IMR-90 (cell line): ENCODE measurements at regions not wholly inside any gene's neighbourhood (a gene's known extent, or its start where the extent isn't known, plus 50 kb on each side); places are given as distances from the start of the nearest gene placed in this dataset.

Experiments
- ATAC-seq: fragments of 200-7000 bp; cut with Tn5 transposase; 2 replicates; pipeline ENCODE4 v1.9.1; 2020; ENCODE audit warnings: low read depth, mild to moderate bottlenecking, moderate library complexity
- BruUV-seq: library from RNA; stranded (reverse); fragments of 400-500 nt; replicated peaks from 2 replicates; lab custom pipeline; 2021; lab: Mats Ljungman, UMichigan
- CTCF ChIA-PET: fragments of 300-600 bp; formaldehyde crosslinking; extraction: SDS; loops from one replicate; lab custom pipeline; 2021; ENCODE audit warnings: antibody characterized with exemption; lab: Yijun Ruan, JAX
- POLR2A ChIA-PET: fragments of 300-600 bp; sonication (Branson Sonifier 250); formaldehyde crosslinking; loops from one replicate; lab custom pipeline; 2022; ENCODE audit warnings: antibody characterized with exemption; ENCODE audit not compliant: unreplicated experiment; lab: Charles Lee
- DNase-seq: peaks from one replicate; pipeline ENCODE4 v3.0.0; 2013
- H2AFZ ChIP-seq: replicated peaks from 2 replicates; pipeline ENCODE3; 2013; ENCODE audit warnings: low read length, mild to moderate bottlenecking; ENCODE audit not compliant: poor library complexity
- H2AK5ac ChIP-seq: 2 replicates; pipeline ENCODE4 v1.6.1; 2013; ENCODE audit warnings: low read depth, low read length, inconsistent platforms
- H2AK9ac ChIP-seq: replicated peaks from 2 replicates; pipeline ENCODE3; 2013; ENCODE audit warnings: mild to moderate bottlenecking, low read depth, low read length, moderate library complexity; ENCODE audit not compliant: poor library complexity
- H2BK120ac ChIP-seq: 2 replicates; pipeline ENCODE4 v1.6.1; 2013; ENCODE audit warnings: low read depth, low read length, inconsistent platforms
- H2BK15ac ChIP-seq: 3 replicates; pipeline ENCODE4 v1.6.1; 2013; ENCODE audit warnings: low read depth, low read length, inconsistent platforms
- H2BK20ac ChIP-seq: 2 replicates; pipeline ENCODE4 v1.6.1; 2013; ENCODE audit warnings: low read depth, mild to moderate bottlenecking, inconsistent platforms, low read length, moderate library complexity
- H2BK5ac ChIP-seq: 2 replicates; pipeline ENCODE4 v1.6.1; 2013; ENCODE audit warnings: mild to moderate bottlenecking, low read depth, low read length, inconsistent platforms; ENCODE audit not compliant: poor library complexity, severe bottlenecking
- H3K14ac ChIP-seq: replicated peaks from 2 replicates; pipeline ENCODE4 v1.6.1; 2013; ENCODE audit warnings: low read depth, low read length, inconsistent platforms
- H3K18ac ChIP-seq: 2 replicates; pipeline ENCODE4 v1.6.1; 2013; ENCODE audit warnings: low read depth, low read length, control low read depth
- H3K23ac ChIP-seq: 2 replicates; pipeline ENCODE4 v1.6.1; 2013; ENCODE audit warnings: low read depth, low read length, inconsistent platforms
- H3K27ac ChIP-seq: 2 replicates; pipeline ENCODE4 v1.5.1; 2013; ENCODE audit warnings: mild to moderate bottlenecking, control low read depth, low read length; ENCODE audit not compliant: insufficient read depth
- H3K27me3 ChIP-seq: 2 replicates; pipeline ENCODE4 v1.6.1; 2013; ENCODE audit warnings: low read length; ENCODE audit not compliant: control insufficient read depth, insufficient read depth
- H3K36me3 ChIP-seq: 2 replicates; pipeline ENCODE4 v1.6.1; 2013; ENCODE audit warnings: low read length, mixed read lengths; ENCODE audit not compliant: control insufficient read depth, insufficient read depth
- H3K4ac ChIP-seq: 2 replicates; pipeline ENCODE4 v1.6.1; 2013; ENCODE audit warnings: low read depth, low read length, inconsistent platforms
- H3K4me1 ChIP-seq: 2 replicates; pipeline ENCODE4 v1.6.1; 2013; ENCODE audit warnings: low read length, mixed read lengths; ENCODE audit not compliant: control insufficient read depth, insufficient read depth
- H3K4me2 ChIP-seq: 2 replicates; pipeline ENCODE4 v1.6.1; 2013; ENCODE audit warnings: low read depth, mild to moderate bottlenecking, control low read depth, low read length, moderate library complexity
- H3K4me3 ChIP-seq: 2 replicates; pipeline ENCODE4 v1.5.1; 2013; ENCODE audit warnings: low read depth, mild to moderate bottlenecking, control low read depth, low read length, moderate library complexity; ENCODE audit not compliant: insufficient read depth
- H3K56ac ChIP-seq: 2 replicates; pipeline ENCODE4 v1.6.1; 2013; ENCODE audit warnings: low read length, inconsistent platforms; ENCODE audit not compliant: insufficient read depth; ENCODE audit errors: extremely low read depth
- H3K79me1 ChIP-seq, 2 experiments: 2 replicates each; pipeline ENCODE4 v1.6.1; 2013; ENCODE audit warnings: low read length in 2 of 2, inconsistent platforms in 1 of 2, low read depth in 1 of 2
- H3K9ac ChIP-seq: 2 replicates; pipeline ENCODE4 v1.6.1; 2013; ENCODE audit warnings: low read depth, low read length, control low read depth
- H3K9me1 ChIP-seq: 2 replicates; pipeline ENCODE4 v1.6.1; 2013; ENCODE audit warnings: low read length, inconsistent platforms; ENCODE audit not compliant: insufficient read depth
- H3K9me3 ChIP-seq: 2 replicates; pipeline ENCODE4 v1.6.1; 2013; ENCODE audit warnings: low read length; ENCODE audit not compliant: control insufficient read depth, insufficient read depth
- H4K20me1 ChIP-seq: 2 replicates; pipeline ENCODE4 v1.6.1; 2013; ENCODE audit warnings: low read length, inconsistent platforms; ENCODE audit not compliant: insufficient read depth
- H4K5ac ChIP-seq: 2 replicates; pipeline ENCODE4 v1.6.1; 2013; ENCODE audit warnings: mild to moderate bottlenecking, low read depth, low read length, control low read depth
- H4K8ac ChIP-seq, 2 experiments: 2 replicates each; pipeline ENCODE4 v1.6.1; 2013; ENCODE audit warnings: low read depth in 2 of 2, low read length in 2 of 2, control low read depth in 1 of 2, inconsistent platforms in 1 of 2
- H4K91ac ChIP-seq: 2 replicates; pipeline ENCODE4 v1.6.1; 2013; ENCODE audit warnings: low read depth, low read length, inconsistent platforms; ENCODE audit not compliant: insufficient read depth
- BHLHE40 ChIP-seq: fragments of 150-350 bp; IDR thresholded peaks from 2 replicates; pipeline ENCODE4 v1.6.1; 2016; ENCODE audit warnings: mild to moderate bottlenecking, low read depth, low read length
- CEBPB ChIP-seq: IDR thresholded peaks from 2 replicates; pipeline ENCODE4 v1.6.1; 2012; ENCODE audit warnings: low read depth, low read length, improper control_type of control experiment
- MXI1 ChIP-seq: IDR thresholded peaks from 2 replicates; pipeline ENCODE4 v1.6.1; 2012; ENCODE audit warnings: low read depth, mild to moderate bottlenecking, low read length, moderate library complexity, borderline replicate concordance
- NFE2L2 ChIP-seq: fragments of 150-350 bp; IDR thresholded peaks from 2 replicates; pipeline ENCODE4 v1.6.1; 2016; ENCODE audit warnings: low read depth, mild to moderate bottlenecking, low read length
- RCOR1 ChIP-seq: IDR thresholded peaks from 2 replicates; pipeline ENCODE4 v1.6.1; 2012; ENCODE audit warnings: mild to moderate bottlenecking, low read length, improper control_type of control experiment; ENCODE audit not compliant: insufficient replicate concordance
- RFX5 ChIP-seq: IDR thresholded peaks from 2 replicates; pipeline ENCODE4 v1.8.0; 2012; ENCODE audit warnings: low read depth, mild to moderate bottlenecking, low read length, moderate library complexity
- WGBS, 2 experiments: methylation state at CpG; one replicate each; pipeline versions ENCODE4 v1.1.5 to v1.1.7; 2013; ENCODE audit warnings: missing lambda C conversion rate in 2 of 2; ENCODE audit not compliant: insufficient read length in 1 of 2; ENCODE audit errors: extremely low coverage in 2 of 2; 5-methylcytosine and 5-hydroxymethylcytosine counted together
- dilution Hi-C: fragments of 300-500 bp; cut with HindIII; formaldehyde crosslinking; loops from one replicate; pipeline ENCODE4 v1.14.3; 2018; ENCODE audit warnings: low sequenced_read_pairs; ENCODE audit not compliant: unreplicated experiment
- in situ Hi-C: fragments of 300-500 bp; cut with MboI; formaldehyde crosslinking; loops from 3 replicates; pipeline ENCODE4 v1.14.3; 2019; ENCODE audit warnings: low sequenced_read_pairs, inconsistent platforms, mixed read lengths
- intact Hi-C: fragments of 100-400 bp; cut with micrococcal nuclease; formaldehyde crosslinking; loops from 2 replicates; pipeline ENCODE4 v1.10.0; 2022
- TF ChIP-seq, protein P1 (sequence below): fragments of 150-350 bp; IDR thresholded peaks from 2 replicates; pipeline ENCODE4 v1.6.1; 2017; ENCODE audit warnings: mild to moderate bottlenecking, antibody characterized with exemption, low read length, low read depth
- TF ChIP-seq, protein P2 (sequence below): fragments of 150-350 bp; IDR thresholded peaks from 2 replicates; pipeline ENCODE4 v1.6.1; 2016; ENCODE audit warnings: low read depth, mild to moderate bottlenecking, low read length, moderate library complexity, borderline replicate concordance

DNA sequence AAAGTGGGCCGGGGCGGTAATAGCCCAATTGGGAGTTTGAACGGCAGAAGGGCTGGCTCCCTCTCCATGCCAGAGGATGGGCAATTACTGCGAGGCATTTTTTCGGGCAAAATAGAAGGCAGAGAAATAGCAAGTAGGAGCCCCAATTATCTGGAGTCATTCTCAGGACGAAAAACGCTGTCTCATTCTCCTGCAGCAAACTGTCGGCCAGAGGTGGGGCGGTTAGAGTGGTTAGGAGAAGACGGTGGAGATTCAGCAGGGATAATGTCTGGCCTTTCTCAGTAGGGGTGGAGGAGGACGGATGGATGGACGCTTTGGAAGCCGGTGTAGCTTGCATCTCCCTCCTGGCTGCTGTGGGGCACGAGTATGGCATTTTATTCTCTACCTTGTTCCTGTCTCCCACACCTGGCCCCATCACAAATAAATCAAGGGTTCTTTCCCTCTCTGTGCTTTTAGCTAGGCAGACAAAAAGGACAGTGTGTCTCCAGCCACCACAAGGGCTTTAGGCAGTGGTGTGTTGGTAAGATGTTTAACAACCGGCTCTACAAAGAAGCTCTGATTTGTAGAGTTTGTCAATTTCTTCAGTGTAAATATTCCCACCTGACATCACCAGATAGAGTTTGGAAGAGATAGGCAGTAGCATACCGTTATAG, 140.5 kb upstream of the LHX5 start:
- H3K4me3 ChIP-seq = no peak overlapping the region
- no peak overlapping the region for H3K9ac ChIP-seq
- BruUV-seq = no TSS peak
- no peak overlapping the region for H3K23ac ChIP-seq
- H3K9me3 ChIP-seq = no peaks in the 10 kb centered on the region
- no peak overlapping the region for H3K56ac ChIP-seq
- H2BK20ac ChIP-seq = no peak overlapping the region
- ChIA-PET POLR2A (no interaction called here), CTCF (interaction anchor here (0.6 kb wide), 1 partner anchor 101 kb away, joined by 3 read pairs; no protein-coding TSS in a partner anchor)
- H3K4me1 ChIP-seq = no peaks in the 10 kb centered on the region
- TF ChIP-seq, protein P1, sequence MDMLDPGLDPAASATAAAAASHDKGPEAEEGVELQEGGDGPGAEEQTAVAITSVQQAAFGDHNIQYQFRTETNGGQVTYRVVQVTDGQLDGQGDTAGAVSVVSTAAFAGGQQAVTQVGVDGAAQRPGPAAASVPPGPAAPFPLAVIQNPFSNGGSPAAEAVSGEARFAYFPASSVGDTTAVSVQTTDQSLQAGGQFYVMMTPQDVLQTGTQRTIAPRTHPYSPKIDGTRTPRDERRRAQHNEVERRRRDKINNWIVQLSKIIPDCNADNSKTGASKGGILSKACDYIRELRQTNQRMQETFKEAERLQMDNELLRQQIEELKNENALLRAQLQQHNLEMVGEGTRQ = no peak
- TF ChIP-seq MXI1 = no peak
- TF ChIP-seq BHLHE40 = no peak
- TF ChIP-seq, protein P2, sequence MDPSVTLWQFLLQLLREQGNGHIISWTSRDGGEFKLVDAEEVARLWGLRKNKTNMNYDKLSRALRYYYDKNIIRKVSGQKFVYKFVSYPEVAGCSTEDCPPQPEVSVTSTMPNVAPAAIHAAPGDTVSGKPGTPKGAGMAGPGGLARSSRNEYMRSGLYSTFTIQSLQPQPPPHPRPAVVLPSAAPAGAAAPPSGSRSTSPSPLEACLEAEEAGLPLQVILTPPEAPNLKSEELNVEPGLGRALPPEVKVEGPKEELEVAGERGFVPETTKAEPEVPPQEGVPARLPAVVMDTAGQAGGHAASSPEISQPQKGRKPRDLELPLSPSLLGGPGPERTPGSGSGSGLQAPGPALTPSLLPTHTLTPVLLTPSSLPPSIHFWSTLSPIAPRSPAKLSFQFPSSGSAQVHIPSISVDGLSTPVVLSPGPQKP = no peak
- TF ChIP-seq NFE2L2 = no peak
- no peak for TF ChIP-seq RCOR1
- TF ChIP-seq RFX5 = no peak
- TF ChIP-seq CEBPB = no peak
- in situ Hi-C loops (no loop called here), intact Hi-C loops (no loop called here), dilution Hi-C loops (no loop called here)
- H3K18ac ChIP-seq = no peak overlapping the region
- no peak overlapping the region for H3K27ac ChIP-seq
- no peaks in the 10 kb centered on the region for H4K20me1 ChIP-seq
- H3K4me2 ChIP-seq = no peak overlapping the region
- no peak overlapping the region for H4K91ac ChIP-seq
- H3K14ac ChIP-seq = no peak overlapping the region
- H3K9me1 ChIP-seq = no peaks in the 10 kb centered on the region
- H3K36me3 ChIP-seq = no peaks in the 10 kb centered on the region
- H3K79me1 ChIP-seq = no peaks in the 10 kb centered on the region
- no peak overlapping the region for H2BK5ac ChIP-seq
- 19% methylated on average over 5 of the region's 16 CpGs; no CpG with 5 or more reads in 1 of the 2 experiments for WGBS, 2 experiments
- DNase-seq (no peak), ATAC-seq (no peak)
- H2AFZ ChIP-seq = no peak overlapping the region
- no peak overlapping the region for H2BK15ac ChIP-seq
- no peak overlapping the region for H2AK5ac ChIP-seq
- no peak overlapping the region for H4K5ac ChIP-seq
- no peak overlapping the region for H2AK9ac ChIP-seq
- H3K4ac ChIP-seq = no peak overlapping the region
- no peaks in the 10 kb centered on the region; the same call in none of the 2 replicates for H3K27me3 ChIP-seq
- H2BK120ac ChIP-seq = no peak overlapping the region
- no peak overlapping the region for H4K8ac ChIP-seq
